ENCODE measurements at regions not wholly inside any gene's neighbourhood (a gene's known extent, or its start where the extent isn't known, plus 50 kb on each side); places are given as distances from the start of the nearest gene placed in this dataset.
A peak's percentile ranks its signal among the peaks of the same experiment; 100 is the strongest.
"Not testable (repeated sequence)": the region's sequence is repeated elsewhere in the genome, so short reads cannot be mapped to it uniquely, and the experiment has no call there.

DNA sequence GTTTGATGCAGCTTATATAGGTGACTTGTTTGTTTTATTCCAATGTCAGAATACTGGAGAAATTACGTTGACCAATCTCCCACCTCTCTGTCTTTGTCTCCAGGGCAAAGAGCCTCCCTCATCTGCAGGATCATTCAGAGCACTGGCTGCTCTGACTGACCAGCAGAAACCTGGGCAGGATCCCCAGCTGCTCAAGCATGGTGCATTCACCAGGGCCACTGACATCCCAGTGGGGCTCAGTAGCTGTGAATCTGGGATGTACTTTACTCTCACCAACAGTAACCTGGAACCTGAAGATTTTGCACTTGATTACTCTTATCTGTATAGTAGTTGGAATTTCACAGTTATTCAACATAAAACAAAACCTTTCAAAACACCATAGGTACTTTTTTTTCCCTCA, 235.9 kb downstream of the ANKRD36 start:
- Mint-ChIP-seq H3K36me3 (no peaks in the 10 kb centered on the region), H3K9me3 (no peaks in the 10 kb centered on the region), H3K27me3 (peaks cover 0 to 17% (median 10%) of the 10 kb centered on the region in 3 donors), H3K27ac (no peak overlapping the region), H3K4me1 (peaks cover 0 to 2% (median 0%) of the 10 kb centered on the region in 3 donors), H3K4me3 (no peak overlapping the region)
- DNase-seq (no peak), ATAC-seq (ENCODE audit: low read depth in 2 of 2) (no peak)

- Mint-ChIP-seq H3K9me3 (no peaks in the 10 kb centered on the region), H3K4me3 (no peak overlapping the region), H3K4me1 (peaks cover 0 to 1% (median 0%) of the 10 kb centered on the region in 3 donors), H3K27ac (no peak overlapping the region), H3K36me3 (no peaks in the 10 kb centered on the region), H3K27me3 (peaks cover 0 to 14% (median 10%) of the 10 kb centered on the region in 3 donors)
- DNase-seq = no peak
- ATAC-seq (ENCODE audit: low read depth in 2 of 2) = no peak
Measured at GRCh38 chr2:97348265-97348664, 235.3 kb downstream of the ANKRD36 start.

- not testable (repeated sequence) for H3K4me1 Mint-ChIP-seq; H3K4me3 Mint-ChIP-seq; H3K36me3 Mint-ChIP-seq; H3K9me3 Mint-ChIP-seq; DNase-seq; ATAC-seq (ENCODE audit: low read depth in 2 of 2); H3K27ac Mint-ChIP-seq; H3K27me3 Mint-ChIP-seq
Measured at GRCh38 chr2:97344937-97345336, 232.0 kb downstream of the ANKRD36 start.

DNA sequence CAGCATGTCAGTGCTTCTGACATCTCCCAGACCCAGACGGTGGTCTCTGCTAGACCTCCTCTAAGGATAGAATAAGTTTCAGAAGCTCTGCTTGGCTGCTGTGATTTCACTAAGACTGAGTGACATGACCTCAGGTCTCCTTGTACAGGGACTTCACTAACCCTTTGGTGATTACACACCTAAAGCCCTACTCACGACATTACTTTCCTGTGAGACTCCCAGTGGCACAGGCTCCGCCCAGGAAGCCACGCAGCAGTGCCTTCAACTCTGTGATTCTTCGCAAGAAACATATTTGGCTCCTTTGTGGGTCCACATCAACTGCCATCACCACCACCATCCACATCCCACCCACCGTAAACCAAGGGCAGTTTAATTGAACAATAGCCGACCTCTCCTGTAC, 220.7 kb downstream of the ANKRD36 start:
- ATAC-seq (ENCODE audit: low read depth in 2 of 2) = peak; percentile 73 to 75
- H3K9me3 Mint-ChIP-seq, H3K36me3 Mint-ChIP-seq, H3K27ac Mint-ChIP-seq, H3K4me1 Mint-ChIP-seq, H3K27me3 Mint-ChIP-seq, DNase-seq, H3K4me3 Mint-ChIP-seq: not testable (repeated sequence)

DNA sequence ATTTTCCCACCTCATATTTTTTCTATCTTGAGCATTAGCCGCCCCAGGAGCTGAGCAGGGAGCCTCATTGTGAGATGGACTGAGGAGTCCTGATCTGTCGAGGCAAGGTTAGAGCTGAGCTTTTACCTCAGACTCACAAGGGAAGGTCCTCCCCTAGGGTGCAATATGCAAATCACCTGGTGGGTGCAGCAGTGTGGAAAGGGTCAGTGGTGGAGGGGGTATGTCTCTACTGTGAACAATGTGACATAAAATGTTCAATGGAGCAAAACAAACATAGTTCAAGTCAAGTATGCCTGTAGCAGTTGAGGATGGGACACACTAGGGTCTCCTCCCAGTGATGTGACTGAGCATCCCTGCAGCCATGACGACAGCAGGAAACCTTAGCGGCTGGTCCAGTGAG, 219.2 kb downstream of the ANKRD36 start:
- not testable (repeated sequence) for H3K9me3 Mint-ChIP-seq, H3K4me1 Mint-ChIP-seq, H3K27me3 Mint-ChIP-seq, H3K36me3 Mint-ChIP-seq, H3K4me3 Mint-ChIP-seq, H3K27ac Mint-ChIP-seq, DNase-seq
- ATAC-seq (ENCODE audit: low read depth in 2 of 2) = peak; percentile 75 to 82

DNA sequence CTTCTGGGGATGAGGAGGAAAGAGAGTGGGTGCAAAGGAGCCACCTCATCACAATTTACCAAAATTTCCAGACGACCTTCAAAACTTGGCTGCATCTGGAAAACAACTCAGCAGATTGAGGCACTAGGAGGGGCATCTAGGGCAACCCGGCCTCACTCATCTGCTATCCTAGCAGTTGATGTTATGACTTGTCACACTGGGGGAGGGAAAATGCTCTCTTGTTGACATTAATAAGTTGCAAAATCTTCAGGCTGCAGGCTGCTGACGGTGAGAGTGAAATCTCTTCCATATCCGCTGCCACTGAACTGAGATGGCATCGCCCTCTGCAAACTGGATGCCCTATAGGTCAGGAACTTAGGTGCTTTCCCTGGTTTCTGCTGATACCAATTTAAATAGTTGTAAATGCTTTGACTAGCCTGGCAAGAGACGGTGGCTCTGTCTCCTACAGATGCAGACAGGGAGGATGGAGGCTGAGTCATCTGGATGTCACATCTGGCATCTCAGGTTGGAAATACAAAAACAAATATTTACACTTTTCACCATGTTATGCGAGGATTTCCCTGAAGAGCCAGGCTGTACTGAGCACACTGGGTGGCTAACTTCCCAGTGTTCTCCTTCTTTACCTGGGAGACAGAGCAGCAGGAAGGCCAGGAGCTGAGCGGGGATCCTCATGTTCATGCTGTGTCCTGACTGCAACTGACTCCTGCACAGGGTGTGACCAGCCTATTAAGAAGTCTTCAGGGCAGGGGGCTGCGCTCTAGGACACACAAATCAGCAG, 209.2 kb downstream of the ANKRD36 start:
- not testable (repeated sequence) for H3K9me3 Mint-ChIP-seq; H3K27me3 Mint-ChIP-seq; DNase-seq; H3K36me3 Mint-ChIP-seq; H3K27ac Mint-ChIP-seq; ATAC-seq (ENCODE audit: low read depth in 2 of 2); H3K4me1 Mint-ChIP-seq; H3K4me3 Mint-ChIP-seq

GRCh38 chr2:97315358-97315757, 202.4 kb downstream of the ANKRD36 start:
- not testable (repeated sequence) for H3K9me3 Mint-ChIP-seq; ATAC-seq (ENCODE audit: low read depth in 2 of 2); H3K27ac Mint-ChIP-seq; H3K27me3 Mint-ChIP-seq; H3K4me1 Mint-ChIP-seq; H3K36me3 Mint-ChIP-seq; DNase-seq; H3K4me3 Mint-ChIP-seq

DNA sequence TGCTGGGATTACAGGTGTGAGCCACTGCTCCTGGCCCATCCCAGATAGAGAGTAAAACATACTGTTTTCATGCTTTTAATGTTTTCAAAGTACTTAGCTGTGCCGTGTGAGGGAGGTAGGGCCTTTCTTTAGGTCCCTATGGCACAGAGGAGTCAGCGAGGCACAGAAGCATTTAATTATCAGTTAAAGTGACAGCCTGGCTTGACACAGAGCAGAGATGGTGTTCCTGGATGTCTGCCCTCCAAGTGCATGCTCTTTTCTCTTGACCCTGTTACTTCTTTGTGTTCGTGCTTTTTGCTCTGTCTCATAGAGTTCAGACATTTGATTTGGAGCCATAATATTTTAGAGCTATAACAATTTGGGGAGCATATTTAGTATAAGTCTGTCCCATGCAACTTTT, 199.5 kb downstream of the ANKRD36 start:
- ATAC-seq (ENCODE audit: low read depth in 2 of 2); H3K36me3 Mint-ChIP-seq; DNase-seq; H3K27ac Mint-ChIP-seq; H3K27me3 Mint-ChIP-seq; H3K4me3 Mint-ChIP-seq; H3K4me1 Mint-ChIP-seq; H3K9me3 Mint-ChIP-seq: not testable (repeated sequence)

GRCh38 chr2:97305426-97305825, 192.5 kb downstream of the ANKRD36 start:
- H3K27ac Mint-ChIP-seq; ATAC-seq (ENCODE audit: low read depth in 2 of 2); DNase-seq; H3K27me3 Mint-ChIP-seq; H3K4me1 Mint-ChIP-seq; H3K4me3 Mint-ChIP-seq; H3K9me3 Mint-ChIP-seq; H3K36me3 Mint-ChIP-seq: not testable (repeated sequence)

DNA sequence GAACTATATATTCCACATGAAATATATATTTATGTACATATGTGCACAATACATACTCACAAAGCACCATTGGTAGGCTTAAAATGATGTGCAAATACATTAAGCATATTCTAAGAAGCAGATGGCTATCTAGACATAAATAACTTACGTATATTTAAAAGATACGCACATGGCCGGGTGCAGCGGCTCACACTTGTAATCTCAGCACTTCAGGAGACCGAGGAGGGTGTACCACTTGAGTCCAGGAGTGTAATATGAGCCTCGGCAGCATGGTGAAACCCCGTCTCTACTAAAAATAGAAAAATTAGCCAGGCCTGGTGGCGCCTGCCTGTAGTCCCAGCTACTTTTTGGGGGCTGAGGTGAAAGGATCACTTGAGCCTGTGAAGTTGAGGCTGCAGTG, 189.9 kb downstream of the ANKRD36 start:
- H3K36me3 Mint-ChIP-seq; DNase-seq; H3K27me3 Mint-ChIP-seq; H3K27ac Mint-ChIP-seq; H3K4me1 Mint-ChIP-seq; H3K4me3 Mint-ChIP-seq; ATAC-seq (ENCODE audit: low read depth in 2 of 2); H3K9me3 Mint-ChIP-seq: not testable (repeated sequence)

- not testable (repeated sequence) for ATAC-seq (ENCODE audit: low read depth in 2 of 2); H3K36me3 Mint-ChIP-seq; H3K27ac Mint-ChIP-seq; H3K27me3 Mint-ChIP-seq; DNase-seq; H3K4me3 Mint-ChIP-seq; H3K4me1 Mint-ChIP-seq; H3K9me3 Mint-ChIP-seq
Measured at GRCh38 chr2:97301771-97302170, 188.8 kb downstream of the ANKRD36 start.
